SK-N-MC (cell line): ENCODE measurements at regions not wholly inside any gene's neighbourhood (a gene's known extent, or its start where the extent isn't known, plus 50 kb on each side); places are given as distances from the start of the nearest gene placed in this dataset.
"Not testable (repeated sequence)": the region's sequence is repeated elsewhere in the genome, so short reads cannot be mapped to it uniquely, and the experiment has no call there.

Experiments
- DNase-seq: peaks from one replicate; pipeline ENCODE4 v3.0.0-alpha.2; 2011; ENCODE audit warnings: low read depth, low spot score
- H3K27ac ChIP-seq: fragments of 200-600 bp; sonication (generic); 2 replicates; pipeline ENCODE4 v1.5.1; 2016; ENCODE audit warnings: mixed run types
- H3K36me3 ChIP-seq: fragments of 200-600 bp; sonication (generic); 2 replicates; pipeline ENCODE4 v1.6.1; 2017; ENCODE audit warnings: antibody characterized with exemption, low read length, mixed read lengths; ENCODE audit not compliant: insufficient read depth
- H3K4me3 ChIP-seq: fragments of 200-600 bp; sonication (generic); 2 replicates; pipeline ENCODE4 v1.5.1; 2016
- H3K9ac ChIP-seq: fragments of 200-600 bp; sonication (generic); 2 replicates; pipeline ENCODE4 v1.8.0; 2017; ENCODE audit warnings: mixed run types, mixed read lengths; ENCODE audit not compliant: insufficient read length
- H3K9me3 ChIP-seq: fragments of 200-600 bp; sonication (generic); 2 replicates; pipeline ENCODE4 v1.6.1; 2017; ENCODE audit warnings: low read depth, mild to moderate bottlenecking, antibody characterized with exemption, low read length, moderate library complexity, mixed read lengths
- EZH2 ChIP-seq: fragments of 200-600 bp; sonication (generic); IDR thresholded peaks from one replicate; pipeline ENCODE4 v1.6.1; 2017; ENCODE audit warnings: antibody characterized with exemption
- FOXP2 ChIP-seq: optimal IDR thresholded peaks from 2 replicates; pipeline ENCODE3; 2011; ENCODE audit warnings: mild to moderate bottlenecking, moderate library complexity; ENCODE audit not compliant: insufficient read depth; ENCODE audit errors: extremely low read length, control extremely low read depth
- POLR2AphosphoS5 ChIP-seq: IDR thresholded peaks from 2 replicates; pipeline ENCODE4 v1.6.1; 2012; ENCODE audit warnings: mild to moderate bottlenecking, low read depth, low read length, borderline replicate concordance

DNA sequence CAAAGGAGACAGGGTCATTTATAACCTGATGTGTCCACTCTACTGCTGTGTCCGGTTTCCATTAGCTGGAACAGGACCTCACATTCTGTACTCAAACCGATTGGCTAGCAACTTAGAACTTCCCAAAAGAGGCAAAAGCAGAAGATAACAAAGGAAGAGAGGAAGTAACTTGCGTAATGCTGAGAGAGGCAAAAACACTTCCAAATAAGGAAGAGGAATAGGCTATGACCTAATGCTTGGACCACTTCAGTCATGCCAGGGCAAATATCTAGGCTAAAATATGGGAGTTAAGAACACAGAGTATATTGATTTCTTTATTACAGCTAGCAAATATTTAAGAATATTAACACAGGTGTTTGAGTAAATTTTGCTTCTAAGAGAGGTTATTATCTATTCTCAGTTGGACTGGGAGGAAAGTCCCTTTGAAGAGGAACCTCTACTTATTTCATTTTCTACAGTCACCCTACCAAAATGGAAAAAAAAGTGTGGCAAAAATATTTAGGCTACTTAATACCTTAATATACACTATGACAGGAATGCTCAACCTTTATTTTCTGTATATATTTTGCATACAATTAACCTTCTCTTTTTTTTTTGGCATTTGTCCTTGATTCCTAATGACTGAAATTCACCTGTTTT, 499.8 kb upstream of the CHORDC1 start:
- Histone ChIP-seq H3K4me3 (no peak overlapping the region), H3K9ac (no peak overlapping the region), H3K27ac (no peak overlapping the region), H3K36me3 (no peaks in the 10 kb centered on the region), H3K9me3 (no peaks in the 10 kb centered on the region)
- TF ChIP-seq EZH2 = no peak
- TF ChIP-seq POLR2AphosphoS5 = no peak
- no peak for TF ChIP-seq FOXP2
- DNase-seq = no peak

DNA sequence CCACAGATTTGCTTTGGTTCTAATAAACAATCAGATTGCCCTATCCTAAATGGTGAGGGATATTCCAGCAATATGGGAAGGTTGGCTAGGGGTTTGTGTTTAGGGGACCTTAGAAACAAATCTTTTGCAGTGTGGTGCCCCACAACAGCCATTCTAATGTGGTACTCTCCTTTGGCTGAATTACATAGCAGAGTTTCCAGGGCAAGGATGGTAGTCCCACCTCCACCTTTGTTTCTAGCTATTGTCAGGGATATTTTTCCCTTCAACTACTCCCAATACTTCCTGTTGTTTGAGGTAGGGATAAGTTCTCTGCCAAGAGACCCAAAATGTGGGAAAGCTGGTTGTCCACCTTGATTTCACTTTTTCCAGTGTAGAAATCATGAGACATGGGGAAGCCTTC, 494.7 kb upstream of the CHORDC1 start:
- DNase-seq = no peak
- H3K27ac ChIP-seq = no peak overlapping the region

DNA sequence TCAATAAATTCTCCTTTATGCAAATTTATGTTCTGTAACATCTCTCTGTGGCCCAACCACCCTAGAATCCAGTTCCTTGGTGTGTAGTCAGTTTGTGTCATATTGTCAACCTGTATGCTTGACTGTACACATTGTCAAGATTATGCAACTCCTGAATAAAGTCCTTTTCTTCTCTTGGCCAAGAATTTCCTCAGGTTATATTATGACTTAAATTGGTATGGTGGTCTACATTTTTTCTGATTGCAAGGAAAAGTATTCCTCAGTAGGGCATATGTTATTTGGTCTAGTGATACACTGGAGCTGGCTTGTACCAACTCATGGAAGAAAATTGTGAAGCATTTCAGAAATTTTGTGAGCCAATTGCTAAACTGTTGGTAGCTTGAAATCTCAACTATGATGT, 482.8 kb upstream of the CHORDC1 start:
- H3K27ac ChIP-seq = no peak overlapping the region
- DNase-seq = no peak
- no peak overlapping the region for H3K9ac ChIP-seq
- H3K4me3 ChIP-seq = no peak overlapping the region
- no peaks in the 10 kb centered on the region for H3K36me3 ChIP-seq
- no peak for TF ChIP-seq POLR2AphosphoS5
- TF ChIP-seq FOXP2 = no peak
- no peak for TF ChIP-seq EZH2
- no peaks in the 10 kb centered on the region for H3K9me3 ChIP-seq

More for the DNA sequence above, 494.7 kb upstream of the CHORDC1 start:
- H3K4me3 ChIP-seq = no peak overlapping the region
- no peak for TF ChIP-seq FOXP2
- TF ChIP-seq EZH2 = no peak
- TF ChIP-seq POLR2AphosphoS5 = no peak
- no peak overlapping the region for H3K9ac ChIP-seq
- H3K9me3 ChIP-seq = peaks cover 4% of the 10 kb centered on the region; the same call in 1 of the 2 replicates
- no peaks in the 10 kb centered on the region for H3K36me3 ChIP-seq

DNA sequence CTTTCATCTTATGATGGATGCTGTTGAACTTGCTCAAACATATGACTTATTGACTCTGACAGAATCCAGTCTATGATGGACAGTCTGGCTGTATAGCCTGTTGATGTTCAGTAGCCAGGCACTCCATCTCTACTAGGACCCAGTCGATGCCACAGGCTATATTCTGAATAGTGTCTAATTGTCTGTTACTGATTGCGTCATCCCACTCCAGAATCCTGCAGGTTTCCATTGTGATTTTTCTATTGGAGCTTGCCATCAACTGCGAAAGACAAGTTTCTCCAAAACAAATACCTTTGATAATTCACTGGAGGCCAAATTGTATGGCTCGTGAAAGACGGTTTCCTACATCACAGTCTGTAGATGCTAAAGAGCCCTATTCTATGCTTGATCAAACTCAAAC, 481.7 kb upstream of the CHORDC1 start:
- TF ChIP-seq EZH2 (no peak), FOXP2 (no peak), POLR2AphosphoS5 (no peak)

DNA sequence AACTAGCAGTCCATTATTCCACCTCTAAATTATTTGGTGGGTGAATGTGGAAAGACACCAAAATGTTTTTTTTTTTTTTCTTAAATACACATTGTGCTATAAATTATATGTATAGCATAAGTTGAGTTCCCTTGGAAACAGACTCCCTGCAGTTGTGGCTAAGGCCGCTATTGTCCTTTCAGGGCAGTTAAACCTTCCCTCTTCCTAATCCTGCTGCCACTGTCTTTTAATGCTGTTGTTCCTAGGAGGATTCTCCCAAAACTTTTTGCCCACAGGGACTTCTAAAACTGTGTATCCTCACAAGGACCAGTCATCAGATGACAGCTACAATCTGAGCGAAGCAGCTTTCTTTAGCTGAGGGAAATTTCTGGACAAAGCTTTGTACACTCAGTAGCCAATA, 478.9 kb upstream of the CHORDC1 start:
- no peak for DNase-seq
- H3K4me3 ChIP-seq = no peak overlapping the region
- H3K36me3 ChIP-seq = no peaks in the 10 kb centered on the region
- H3K27ac ChIP-seq = no peak overlapping the region
- H3K9ac ChIP-seq = no peak overlapping the region
- H3K9me3 ChIP-seq = no peaks in the 10 kb centered on the region
- no peak for TF ChIP-seq POLR2AphosphoS5

More for the DNA sequence above, 481.7 kb upstream of the CHORDC1 start:
- Histone ChIP-seq H3K4me3 (no peak overlapping the region), H3K9me3 (no peaks in the 10 kb centered on the region), H3K27ac (no peak overlapping the region), H3K36me3 (no peaks in the 10 kb centered on the region), H3K9ac (no peak overlapping the region)
- no peak for DNase-seq

DNA sequence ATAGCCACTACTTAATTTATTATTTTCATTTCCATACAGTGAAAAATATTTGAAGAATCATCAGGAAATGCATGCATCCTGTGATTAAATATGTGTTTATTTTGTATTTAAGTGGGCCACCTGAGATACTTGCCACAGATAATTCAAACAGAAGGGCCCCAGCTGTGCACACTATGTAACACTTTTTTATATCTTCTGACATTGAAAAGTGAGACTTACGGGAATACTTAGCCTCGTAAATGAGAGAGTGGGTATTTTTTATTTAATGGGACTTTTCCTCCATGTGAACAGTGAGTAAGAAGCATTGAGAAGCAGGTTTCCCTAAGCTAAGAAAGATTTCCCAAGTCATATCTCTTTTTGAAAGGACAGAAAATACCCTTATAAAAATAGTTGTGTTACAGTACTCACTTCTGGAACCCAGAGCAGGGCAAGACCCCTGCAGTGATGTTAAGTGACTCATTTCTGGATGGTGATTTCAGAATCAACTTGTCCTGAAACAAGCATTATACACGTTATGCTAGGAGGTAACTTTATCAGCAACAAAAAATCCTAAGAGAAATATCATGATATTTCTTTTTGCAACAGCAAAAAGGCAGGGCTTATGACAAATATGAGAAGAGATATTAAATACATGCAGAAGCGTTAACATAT, 478.1 kb upstream of the CHORDC1 start:
- Histone ChIP-seq H3K27ac (no peak overlapping the region), H3K4me3 (no peak overlapping the region), H3K9me3 (no peaks in the 10 kb centered on the region), H3K9ac (no peak overlapping the region), H3K36me3 (no peaks in the 10 kb centered on the region)
- no peak for DNase-seq
- no peak for TF ChIP-seq FOXP2

DNA sequence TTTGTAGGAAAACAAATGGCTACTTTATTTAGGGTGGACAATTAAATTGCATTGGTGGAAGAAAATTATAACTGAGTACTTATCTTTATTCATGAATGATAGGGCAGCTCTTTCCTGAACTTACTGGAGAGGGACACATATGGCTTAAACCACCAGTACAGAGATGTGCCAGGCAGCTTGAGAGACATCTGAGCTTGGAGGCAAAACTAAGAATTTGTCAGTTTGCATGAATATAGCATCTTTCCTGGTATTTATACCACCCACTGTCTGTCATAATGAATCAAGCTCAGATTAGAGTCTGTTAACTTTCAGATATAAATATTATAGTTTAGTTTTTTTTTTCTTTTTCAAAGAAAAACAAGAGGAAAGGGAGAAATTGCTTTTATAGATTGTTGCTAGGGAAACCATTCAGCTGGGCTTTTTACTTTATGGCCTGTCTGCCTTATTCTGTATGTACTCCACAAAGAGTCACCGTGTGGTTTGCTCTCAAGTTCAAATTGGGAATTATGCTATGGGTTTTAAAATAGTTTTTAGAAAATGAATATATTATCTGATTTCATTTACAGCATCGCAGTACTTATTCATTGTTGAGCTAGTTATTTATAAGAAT, 477.0 kb upstream of the CHORDC1 start:
- H3K4me3 ChIP-seq = no peak overlapping the region
- no peak for DNase-seq
- no peaks in the 10 kb centered on the region for H3K9me3 ChIP-seq
- no peaks in the 10 kb centered on the region for H3K36me3 ChIP-seq
- TF ChIP-seq POLR2AphosphoS5 = no peak
- no peak for TF ChIP-seq FOXP2
- TF ChIP-seq EZH2 = no peak
- H3K27ac ChIP-seq = no peak overlapping the region
- no peak overlapping the region for H3K9ac ChIP-seq

DNA sequence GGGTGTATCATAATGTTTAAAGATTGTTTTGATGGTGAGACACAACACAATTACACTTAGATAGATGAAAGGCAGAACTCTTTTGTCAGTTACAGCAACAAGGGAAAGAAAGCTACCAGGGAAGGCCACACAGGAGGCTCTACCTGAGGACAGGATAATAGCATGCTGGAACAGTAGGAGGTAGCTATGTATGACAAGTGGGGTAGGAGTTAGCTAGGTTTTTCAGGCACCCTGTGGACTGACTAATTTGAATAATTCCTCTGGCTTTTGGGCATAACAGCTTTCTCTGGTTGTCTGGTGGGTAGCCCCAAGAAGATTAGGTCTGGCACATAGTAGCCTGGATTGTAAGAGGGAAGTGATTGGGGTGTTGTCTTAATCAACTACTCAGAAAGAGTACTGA, 475.4 kb upstream of the CHORDC1 start:
- no peaks in the 10 kb centered on the region for H3K9me3 ChIP-seq
- no peak for TF ChIP-seq POLR2AphosphoS5
- no peak for TF ChIP-seq EZH2
- TF ChIP-seq FOXP2 = no peak
- DNase-seq = no peak
- H3K27ac ChIP-seq = no peak overlapping the region
- no peak overlapping the region for H3K9ac ChIP-seq
- no peak overlapping the region for H3K4me3 ChIP-seq
- H3K36me3 ChIP-seq = no peaks in the 10 kb centered on the region

DNA sequence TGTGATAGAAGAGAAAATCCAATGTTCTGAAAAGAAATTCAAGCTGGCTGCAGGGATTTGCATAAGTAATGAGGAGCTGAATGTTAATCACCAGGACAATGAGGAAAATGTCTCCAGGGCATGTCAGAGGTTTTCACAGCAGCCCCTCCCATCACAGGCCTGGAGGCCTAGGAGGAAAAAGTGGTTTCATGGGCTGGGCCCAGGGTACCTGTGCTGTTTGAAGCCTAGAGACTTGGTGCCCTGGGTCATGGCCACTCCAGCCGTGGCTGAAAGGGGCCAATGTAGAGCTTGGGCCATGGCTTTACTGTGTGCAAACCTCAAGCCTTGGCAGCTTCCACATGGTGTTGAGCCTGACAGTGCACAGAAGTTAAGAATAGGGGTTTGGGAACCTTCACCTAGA, 452.6 kb upstream of the CHORDC1 start:
- not testable (repeated sequence) for DNase-seq

More for the DNA sequence above, 452.6 kb upstream of the CHORDC1 start:
- H3K9ac ChIP-seq, H3K9me3 ChIP-seq, H3K4me3 ChIP-seq, H3K27ac ChIP-seq, H3K36me3 ChIP-seq: not testable (repeated sequence)
